HUES48 (cell line): ENCODE measurements at regions not wholly inside any gene's neighbourhood (a gene's known extent, or its start where the extent isn't known, plus 50 kb on each side); places are given as distances from the start of the nearest gene placed in this dataset.

Experiments used
- H3K27ac ChIP-seq: one replicate; pipeline ENCODE4 v1.7.0; 2013; ENCODE audit warnings: low read depth, low read length, inconsistent platforms
- H3K27me3 ChIP-seq: 2 replicates; pipeline ENCODE4 v1.6.1; 2013; ENCODE audit warnings: mild to moderate bottlenecking, low read length; ENCODE audit not compliant: control insufficient read depth, insufficient read depth
- H3K36me3 ChIP-seq: 2 replicates; pipeline ENCODE4 v1.6.1; 2013; ENCODE audit warnings: low read length; ENCODE audit not compliant: control insufficient read depth, insufficient read depth
- H3K4me1 ChIP-seq: 2 replicates; pipeline ENCODE4 v1.6.1; 2013; ENCODE audit warnings: mild to moderate bottlenecking, low read length; ENCODE audit not compliant: control insufficient read depth, insufficient read depth
- H3K4me3 ChIP-seq: 2 replicates; pipeline ENCODE4 v1.5.1; 2013; ENCODE audit warnings: mild to moderate bottlenecking, low read depth, low read length
- H3K9ac ChIP-seq: 2 replicates; pipeline ENCODE4 v1.6.1; 2013; ENCODE audit warnings: mild to moderate bottlenecking, low read depth, low read length, moderate library complexity
- H3K9me3 ChIP-seq: 2 replicates; pipeline ENCODE4 v1.6.1; 2013; ENCODE audit warnings: low read length; ENCODE audit not compliant: control insufficient read depth, insufficient read depth

- Histone ChIP-seq H3K4me3 (no peak overlapping the region), H3K27ac (no peak overlapping the region), H3K4me1 (no peaks in the 10 kb centered on the region), H3K9ac (no peak overlapping the region), H3K9me3 (no peaks in the 10 kb centered on the region), H3K36me3 (no peaks in the 10 kb centered on the region), H3K27me3 (no peaks in the 10 kb centered on the region)
Observed at GRCh38 chr3:75985432-75985831, 200.1 kb upstream of the ZNF717 start.

GRCh38 chr3:76010252-76010651 is 224.9 kb upstream of the ZNF717 start:
- no peak overlapping the region for H3K27ac ChIP-seq
- H3K27me3 ChIP-seq = no peaks in the 10 kb centered on the region

GRCh38 chr3:76011121-76011520 is 225.8 kb upstream of the ZNF717 start:
- no peak overlapping the region for H3K4me3 ChIP-seq
- no peaks in the 10 kb centered on the region for H3K36me3 ChIP-seq
- H3K27ac ChIP-seq = no peak overlapping the region
- H3K27me3 ChIP-seq = no peaks in the 10 kb centered on the region
- no peaks in the 10 kb centered on the region; the same call in 1 of the 2 replicates for H3K4me1 ChIP-seq
- H3K9ac ChIP-seq = no peak overlapping the region
- no peaks in the 10 kb centered on the region for H3K9me3 ChIP-seq

More at GRCh38 chr3:76010252-76010651, 224.9 kb upstream of the ZNF717 start:
- H3K4me3 ChIP-seq = no peak overlapping the region
- no peaks in the 10 kb centered on the region; the same call in 1 of the 2 replicates for H3K4me1 ChIP-seq
- no peaks in the 10 kb centered on the region for H3K36me3 ChIP-seq
- no peaks in the 10 kb centered on the region for H3K9me3 ChIP-seq
- no peak overlapping the region for H3K9ac ChIP-seq

- no peaks in the 10 kb centered on the region for H3K27me3 ChIP-seq
- H3K36me3 ChIP-seq = no peaks in the 10 kb centered on the region
- no peak overlapping the region for H3K4me3 ChIP-seq
- H3K9me3 ChIP-seq = no peaks in the 10 kb centered on the region
- H3K4me1 ChIP-seq = peaks cover 7% of the 10 kb centered on the region; the same call in 1 of the 2 replicates
- no peak overlapping the region for H3K27ac ChIP-seq
- no peak overlapping the region for H3K9ac ChIP-seq
Observed at GRCh38 chr3:76015496-76015895, 230.1 kb upstream of the ZNF717 start.

- Histone ChIP-seq H3K9me3 (no peaks in the 10 kb centered on the region), H3K9ac (no peak overlapping the region), H3K27ac (no peak overlapping the region), H3K4me3 (no peak overlapping the region), H3K36me3 (no peaks in the 10 kb centered on the region), H3K27me3 (no peaks in the 10 kb centered on the region), H3K4me1 (peaks cover 7% of the 10 kb centered on the region; the same call in 1 of the 2 replicates)
Observed at GRCh38 chr3:76016111-76016510, 230.8 kb upstream of the ZNF717 start.

GRCh38 chr3:76016769-76017439 is 231.6 kb upstream of the ZNF717 start:
- Histone ChIP-seq H3K4me1 (peaks cover 7% of the 10 kb centered on the region; the same call in 1 of the 2 replicates), H3K36me3 (no peaks in the 10 kb centered on the region), H3K27me3 (no peaks in the 10 kb centered on the region), H3K9ac (no peak overlapping the region), H3K9me3 (no peaks in the 10 kb centered on the region), H3K27ac (no peak overlapping the region), H3K4me3 (no peak overlapping the region)

GRCh38 chr3:76021376-76021775 is 236.0 kb upstream of the ZNF717 start:
- Histone ChIP-seq H3K36me3 (no peaks in the 10 kb centered on the region), H3K9me3 (no peaks in the 10 kb centered on the region), H3K27me3 (no peaks in the 10 kb centered on the region), H3K4me3 (no peak overlapping the region), H3K27ac (no peak overlapping the region), H3K9ac (no peak overlapping the region), H3K4me1 (peaks cover 18% of the 10 kb centered on the region; the same call in 1 of the 2 replicates)

GRCh38 chr3:76024640-76025039 is 239.3 kb upstream of the ZNF717 start:
- H3K4me3 ChIP-seq = no peak overlapping the region
- H3K9me3 ChIP-seq = no peaks in the 10 kb centered on the region
- H3K27ac ChIP-seq = no peak overlapping the region
- no peaks in the 10 kb centered on the region for H3K27me3 ChIP-seq
- no peak overlapping the region for H3K9ac ChIP-seq
- peaks cover 10% of the 10 kb centered on the region; the same call in 1 of the 2 replicates for H3K4me1 ChIP-seq
- no peaks in the 10 kb centered on the region for H3K36me3 ChIP-seq

GRCh38 chr3:76025561-76025960 is 240.2 kb upstream of the ZNF717 start:
- H3K4me1 ChIP-seq = peaks cover 10% of the 10 kb centered on the region; the same call in 1 of the 2 replicates

GRCh38 chr3:76026379-76026778 is 241.0 kb upstream of the ZNF717 start:
- no peaks in the 10 kb centered on the region for H3K36me3 ChIP-seq
- no peaks in the 10 kb centered on the region for H3K9me3 ChIP-seq
- H3K9ac ChIP-seq = no peak overlapping the region
- H3K27me3 ChIP-seq = no peaks in the 10 kb centered on the region
- H3K27ac ChIP-seq = no peak overlapping the region
- no peak overlapping the region for H3K4me3 ChIP-seq
- peaks cover 10% of the 10 kb centered on the region; the same call in 1 of the 2 replicates for H3K4me1 ChIP-seq

More at GRCh38 chr3:76025561-76025960, 240.2 kb upstream of the ZNF717 start:
- H3K9ac ChIP-seq = no peak overlapping the region
- H3K36me3 ChIP-seq = no peaks in the 10 kb centered on the region
- no peak overlapping the region for H3K4me3 ChIP-seq
- H3K9me3 ChIP-seq = no peaks in the 10 kb centered on the region
- no peak overlapping the region for H3K27ac ChIP-seq
- no peaks in the 10 kb centered on the region for H3K27me3 ChIP-seq

GRCh38 chr3:76028774-76029173 is 243.4 kb upstream of the ZNF717 start:
- no peak overlapping the region for H3K9ac ChIP-seq
- H3K9me3 ChIP-seq = no peaks in the 10 kb centered on the region
- H3K27ac ChIP-seq = no peak overlapping the region
- H3K36me3 ChIP-seq = no peaks in the 10 kb centered on the region
- peaks cover 10% of the 10 kb centered on the region; the same call in 1 of the 2 replicates for H3K4me1 ChIP-seq
- no peaks in the 10 kb centered on the region for H3K27me3 ChIP-seq
- H3K4me3 ChIP-seq = no peak overlapping the region
